ENCODE measurements at regions not wholly inside any gene's neighbourhood (a gene's known extent, or its start where the extent isn't known, plus 50 kb on each side); places are given as distances from the start of the nearest gene placed in this dataset.

- Histone ChIP-seq H3K27me3 (no peaks in the 10 kb centered on the region), H3K4me1 (no peaks in the 10 kb centered on the region), H3K4me3 (no peak overlapping the region), H3K27ac (no peak overlapping the region), H3K9me3 (no peaks in the 10 kb centered on the region), H3K36me3 (no peaks in the 10 kb centered on the region)
- TF ChIP-seq POLR2A (IDR thresholded peaks at IDR 0.05) = no peak
- TF ChIP-seq CTCF (IDR thresholded peaks at IDR 0.05) = no peak
- DNase-seq = no peak
Observed at GRCh38 chr14:42480255-42480654, 873.6 kb downstream of the LRFN5 start.

GRCh38 chr14:42475289-42475688, 868.6 kb downstream of the LRFN5 start:
- Histone ChIP-seq H3K27ac (no peak overlapping the region), H3K27me3 (no peaks in the 10 kb centered on the region), H3K9me3 (no peaks in the 10 kb centered on the region), H3K4me1 (no peaks in the 10 kb centered on the region), H3K36me3 (no peaks in the 10 kb centered on the region), H3K4me3 (no peak overlapping the region)
- no peak for DNase-seq
- TF ChIP-seq POLR2A (IDR thresholded peaks at IDR 0.05) (no peak), CTCF (IDR thresholded peaks at IDR 0.05) (no peak)

- Histone ChIP-seq H3K4me1 (no peaks in the 10 kb centered on the region), H3K9me3 (no peaks in the 10 kb centered on the region), H3K36me3 (no peaks in the 10 kb centered on the region), H3K4me3 (no peak overlapping the region), H3K27ac (no peak overlapping the region), H3K27me3 (no peaks in the 10 kb centered on the region)
- DNase-seq = no peak
- TF ChIP-seq CTCF (IDR thresholded peaks at IDR 0.05) (no peak), POLR2A (IDR thresholded peaks at IDR 0.05) (no peak)
Observed at GRCh38 chr14:42470427-42470719, 863.7 kb downstream of the LRFN5 start.

GRCh38 chr14:42469637-42470426, 863.2 kb downstream of the LRFN5 start:
- Histone ChIP-seq H3K4me3 (no peak overlapping the region), H3K4me1 (no peaks in the 10 kb centered on the region), H3K27ac (no peak overlapping the region), H3K36me3 (no peaks in the 10 kb centered on the region), H3K27me3 (no peaks in the 10 kb centered on the region), H3K9me3 (no peaks in the 10 kb centered on the region)
- DNase-seq = no peak
- TF ChIP-seq CTCF (IDR thresholded peaks at IDR 0.05) = no peak

GRCh38 chr14:42460673-42461072, 854.0 kb downstream of the LRFN5 start:
- Histone ChIP-seq H3K36me3 (no peaks in the 10 kb centered on the region), H3K27ac (no peak overlapping the region), H3K27me3 (no peaks in the 10 kb centered on the region), H3K4me3 (no peak overlapping the region), H3K4me1 (no peaks in the 10 kb centered on the region), H3K9me3 (peaks cover 0 to 3% (median 0%) of the 10 kb centered on the region in 4 donors)
- TF ChIP-seq POLR2A (IDR thresholded peaks at IDR 0.05) (no peak), CTCF (IDR thresholded peaks at IDR 0.05) (no peak)
- DNase-seq = no peak
